HepG2 (cell line): ENCODE measurements at regions not wholly inside any gene's neighbourhood (a gene's known extent, or its start where the extent isn't known, plus 50 kb on each side); places are given as distances from the start of the nearest gene placed in this dataset.

Experiments
- ATAC-seq: fragments of 200-7000 bp; cut with Tn5 transposase; 3 replicates; pipeline ENCODE4 v1.9.1; 2020; ENCODE audit warnings: mild to moderate bottlenecking, moderate library complexity
- BruUV-seq: library from RNA; stranded (reverse); fragments of 400-500 nt; replicated peaks from 2 replicates; lab custom pipeline; 2021; lab: Mats Ljungman, UMichigan
- CTCF ChIA-PET: fragments of 300-600 bp; formaldehyde crosslinking; extraction: SDS; loops from one replicate; lab custom pipeline; 2021; ENCODE audit warnings: low total read pairs, inconsistent platforms, low intra/inter-chr PET ratio; lab: Yijun Ruan, JAX
- POLR2A ChIA-PET: fragments of 350-600 bp; sonication (Branson Sonifier 250); formaldehyde crosslinking; loops from one replicate; lab custom pipeline; 2020; ENCODE audit warnings: antibody characterized with exemption, inconsistent platforms; lab: Yijun Ruan, JAX
- DNase-seq: peaks from one replicate; pipeline ENCODE4 v3.0.0-alpha.2; 2015; ENCODE audit warnings: low spot score
- FAIRE-seq: peaks from 3 replicates; lab custom pipeline; 2011; peaks lifted over from hg19 to GRCh38; lab: Jason Lieb, UNC
- H2AFZ ChIP-seq: one replicate; pipeline ENCODE4 v1.6.1; 2011; ENCODE audit warnings: low read length, inconsistent platforms
- H3K27ac ChIP-seq: fragments of 300-600 bp; 3 replicates; pipeline ENCODE4 v1.8.0; 2011; ENCODE audit warnings: mixed run types, mild to moderate bottlenecking, mixed read lengths, low read length, inconsistent platforms; ENCODE audit not compliant: insufficient read depth; ENCODE audit errors: extremely low read length
- H3K27me3 ChIP-seq, 2 experiments: fragments of 200-600 bp in 1 of 2; 2 replicates in 1 of 2; 3 replicates in 1 of 2; pipeline versions ENCODE4 v1.6.0 to v1.8.0; 2011; ENCODE audit warnings: low read length in 2 of 2, mild to moderate bottlenecking in 2 of 2, moderate library complexity in 2 of 2, inconsistent platforms in 1 of 2; ENCODE audit not compliant: insufficient read depth in 2 of 2, control insufficient read depth in 1 of 2
- H3K36me3 ChIP-seq, 2 experiments: fragments of 200-600 bp in 1 of 2; replicated peaks in 1 of 2; 2 replicates in 1 of 2; 3 replicates in 1 of 2; pipeline versions ENCODE4 v1.5.1 to v1.8.0; 2011; ENCODE audit warnings: low read length in 2 of 2, inconsistent platforms in 1 of 2; ENCODE audit not compliant: insufficient read depth in 2 of 2, control insufficient read depth in 1 of 2
- H3K4me1 ChIP-seq: 2 replicates; pipeline ENCODE4 v1.5.1; 2012; ENCODE audit warnings: low read length, inconsistent platforms; ENCODE audit not compliant: insufficient read depth
- H3K4me2 ChIP-seq: 2 replicates; pipeline ENCODE4 v1.6.0; 2011; ENCODE audit warnings: low read depth, low read length, inconsistent platforms
- H3K4me3 ChIP-seq, 3 experiments: fragments of 200-600 bp in 1 of 3; sonication (generic), shearing (Covaris generic) in 1 of 3; replicated peaks in 1 of 3; 2 replicates each; pipeline ENCODE4 v1.5.1; 2011 to 2016; ENCODE audit warnings: low read length in 3 of 3, inconsistent platforms in 2 of 3, low read depth in 2 of 3, mild to moderate bottlenecking in 2 of 3, control low read depth in 1 of 3, mixed read lengths in 1 of 3; ENCODE audit not compliant: insufficient read depth in 1 of 3
- H3K79me2 ChIP-seq: one replicate; pipeline ENCODE4 v1.6.1; 2011; ENCODE audit warnings: low read length, inconsistent platforms; ENCODE audit not compliant: insufficient read depth
- H3K9ac ChIP-seq: 2 replicates; pipeline ENCODE4 v1.6.0; 2011; ENCODE audit warnings: mild to moderate bottlenecking, low read depth, low read length, inconsistent platforms; ENCODE audit not compliant: insufficient read depth
- H3K9me3 ChIP-seq: 2 replicates; pipeline ENCODE4 v1.5.1; 2012; ENCODE audit warnings: mild to moderate bottlenecking, low read length
- H4K20me1 ChIP-seq: 2 replicates; pipeline ENCODE4 v1.6.0; 2011; ENCODE audit warnings: inconsistent platforms, mild to moderate bottlenecking, low read length, moderate library complexity; ENCODE audit not compliant: insufficient read depth
- CEBPB ChIP-seq: IDR thresholded peaks from 2 replicates; pipeline ENCODE4 v1.6.1; 2011; ENCODE audit warnings: low read depth, low read length, improper control_type of control experiment, borderline replicate concordance
- DBP ChIP-seq: sonication (generic); formaldehyde crosslinking; IDR thresholded peaks from 2 replicates; pipeline ENCODE4 v1.4.0; 2020; ENCODE audit warnings: missing genetic modification reagents; ENCODE audit errors: not compliant biosample characterization
- MAFF ChIP-seq: IDR thresholded peaks from 2 replicates; pipeline ENCODE4 v1.6.1; 2011; ENCODE audit warnings: low read depth, low read length, improper control_type of control experiment
- MAFK ChIP-seq, 2 experiments: IDR thresholded peaks in 1 of 2; conservative IDR thresholded peaks in 1 of 2; 2 replicates each; pipeline ENCODE4 v1.6.1; 2011; ENCODE audit warnings: improper control_type of control experiment in 2 of 2, low read length in 2 of 2
- TCF7 ChIP-seq: sonication (generic); IDR thresholded peaks from 2 replicates; pipeline ENCODE4 v1.6.1; 2016; ENCODE audit warnings: antibody characterized with exemption, low read depth
- WGBS: methylation state at CpG from one replicate; pipeline ENCODE4 v1.1.6; 2017; ENCODE audit warnings: low lambda C conversion rate; 5-methylcytosine and 5-hydroxymethylcytosine counted together
- in situ Hi-C: cut with HindIII; loops from 2 replicates; pipeline ENCODE4 v1.10.0; 2017; ENCODE audit warnings: low pct_unique_long_range_greater_than_20kb; ENCODE audit not compliant: extremely low pct_ligation_motif_present
- intact Hi-C: fragments of 100-400 bp; cut with micrococcal nuclease; formaldehyde crosslinking; loops from one replicate; pipeline ENCODE4 v1.10.0; 2022; ENCODE audit not compliant: unreplicated experiment
- TF ChIP-seq, protein P1 (sequence below): sonication (generic); formaldehyde crosslinking; IDR thresholded peaks from 2 replicates; pipeline ENCODE4 v1.4.0; 2020; ENCODE audit warnings: missing genetic modification reagents

DNA sequence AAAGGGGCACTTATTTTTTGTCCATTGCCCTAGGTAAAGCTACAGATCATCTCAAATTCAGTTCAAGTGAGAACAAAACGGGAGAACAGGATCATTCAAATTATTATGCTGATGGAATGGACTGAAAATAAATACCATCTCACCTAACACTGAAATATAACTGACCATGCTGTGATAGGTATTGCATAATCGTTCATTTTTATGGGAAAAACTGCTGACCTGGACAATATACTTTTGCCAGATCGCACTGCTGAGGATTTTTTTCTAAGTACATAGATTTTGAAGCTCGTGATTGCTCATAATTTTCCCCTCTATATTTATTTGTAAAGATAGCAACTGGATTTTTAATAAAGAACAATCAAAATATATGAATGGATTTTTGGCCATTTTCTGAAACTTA is 636.6 kb upstream of the NEGR1 start:
- ChIA-PET POLR2A (no interaction called here), CTCF (no interaction called here)
- Histone ChIP-seq H4K20me1 (no peaks in the 10 kb centered on the region), H3K79me2 (no peaks in the 10 kb centered on the region), H3K27ac (no peak overlapping the region), H3K9me3 (peaks cover 26% of the 10 kb centered on the region; the same call in 1 of the 2 replicates), H3K4me2 (no peak overlapping the region), H3K27me3 (no peaks in the 10 kb centered on the region), H3K4me1 (no peaks in the 10 kb centered on the region), H3K4me3 (no peak overlapping the region), H3K9ac (no peak overlapping the region), H2AFZ (no peak overlapping the region), H3K36me3 (no peaks in the 10 kb centered on the region)
- whole genome bisulfite sequencing = 3% methylated on average over 4 of the region's 4 CpGs
- no TSS peak for BruUV-seq
- intact Hi-C loops (no loop called here), in situ Hi-C loops (no loop called here)
- FAIRE-seq = no peak
- ATAC-seq = no peak
- DNase-seq = no peak
- no peak for TF ChIP-seq TCF7
- TF ChIP-seq, protein P1, sequence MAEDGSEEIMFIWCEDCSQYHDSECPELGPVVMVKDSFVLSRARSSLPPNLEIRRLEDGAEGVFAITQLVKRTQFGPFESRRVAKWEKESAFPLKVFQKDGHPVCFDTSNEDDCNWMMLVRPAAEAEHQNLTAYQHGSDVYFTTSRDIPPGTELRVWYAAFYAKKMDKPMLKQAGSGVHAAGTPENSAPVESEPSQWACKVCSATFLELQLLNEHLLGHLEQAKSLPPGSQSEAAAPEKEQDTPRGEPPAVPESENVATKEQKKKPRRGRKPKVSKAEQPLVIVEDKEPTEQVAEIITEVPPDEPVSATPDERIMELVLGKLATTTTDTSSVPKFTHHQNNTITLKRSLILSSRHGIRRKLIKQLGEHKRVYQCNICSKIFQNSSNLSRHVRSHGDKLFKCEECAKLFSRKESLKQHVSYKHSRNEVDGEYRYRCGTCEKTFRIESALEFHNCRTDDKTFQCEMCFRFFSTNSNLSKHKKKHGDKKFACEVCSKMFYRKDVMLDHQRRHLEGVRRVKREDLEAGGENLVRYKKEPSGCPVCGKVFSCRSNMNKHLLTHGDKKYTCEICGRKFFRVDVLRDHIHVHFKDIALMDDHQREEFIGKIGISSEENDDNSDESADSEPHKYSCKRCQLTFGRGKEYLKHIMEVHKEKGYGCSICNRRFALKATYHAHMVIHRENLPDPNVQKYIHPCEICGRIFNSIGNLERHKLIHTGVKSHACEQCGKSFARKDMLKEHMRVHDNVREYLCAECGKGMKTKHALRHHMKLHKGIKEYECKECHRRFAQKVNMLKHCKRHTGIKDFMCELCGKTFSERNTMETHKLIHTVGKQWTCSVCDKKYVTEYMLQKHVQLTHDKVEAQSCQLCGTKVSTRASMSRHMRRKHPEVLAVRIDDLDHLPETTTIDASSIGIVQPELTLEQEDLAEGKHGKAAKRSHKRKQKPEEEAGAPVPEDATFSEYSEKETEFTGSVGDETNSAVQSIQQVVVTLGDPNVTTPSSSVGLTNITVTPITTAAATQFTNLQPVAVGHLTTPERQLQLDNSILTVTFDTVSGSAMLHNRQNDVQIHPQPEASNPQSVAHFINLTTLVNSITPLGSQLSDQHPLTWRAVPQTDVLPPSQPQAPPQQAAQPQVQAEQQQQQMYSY = no peak
- TF ChIP-seq CEBPB = peak; percentile 30; the same call in 1 of the 2 replicates
- TF ChIP-seq MAFF = peak; percentile 71
- peak; percentile 75 to 84 for TF ChIP-seq MAFK (conservative IDR thresholded peaks at IDR 0.05 in 1 of 2, IDR thresholded peaks at IDR 0.05 in 1 of 2; ENCODE audit: low read length in 2 of 2)

- Histone ChIP-seq H3K79me2 (no peaks in the 10 kb centered on the region), H3K9ac (no peak overlapping the region), H3K4me2 (no peak overlapping the region), H3K4me1 (no peaks in the 10 kb centered on the region), H3K9me3 (peaks cover 31% of the 10 kb centered on the region), H3K27ac (no peak overlapping the region), H3K36me3 (no peaks in the 10 kb centered on the region), H2AFZ (no peak overlapping the region), H3K27me3 (no peaks in the 10 kb centered on the region), H3K4me3 (no peak overlapping the region)
- intact Hi-C loops = no loop called here
- ChIA-PET CTCF (no interaction called here), POLR2A (no interaction called here)
- WGBS = 3% methylated on average over 1 of the region's 1 CpG
- no peak for ATAC-seq
- BruUV-seq = no TSS peak
- TF ChIP-seq CEBPB (peak; percentile 64; the same call in 1 of the 2 replicates), DBP (CRISPR knock-in tag) (no peak)
- TF ChIP-seq, all 625 proteins: peak for 1
- in situ Hi-C loops = no loop called here
- H4K20me1 ChIP-seq = no peaks in the 10 kb centered on the region
- DNase-seq (no peak), FAIRE-seq (no peak)
These were observed 635.6 kb upstream of the NEGR1 start for GRCh38 chr1:72917920-72918319.
